Activated CD4-positive, alpha-beta T cell treated with anti-CD3 and anti-CD28 coated beads, Interleukin-10, Interleukin-2, amounts not matched to agents 100 ng/mL and 50 ng/mL, durations not matched to agents 16 hours and 8 hours (primary cell): ENCODE measurements at regions not wholly inside any gene's neighbourhood (a gene's known extent, or its start where the extent isn't known, plus 50 kb on each side); places are given as distances from the start of the nearest gene placed in this dataset.

Source experiments
- DNase-seq: peaks from one replicate; pipeline ENCODE4 v3.0.0-alpha.2; 2020

DNA sequence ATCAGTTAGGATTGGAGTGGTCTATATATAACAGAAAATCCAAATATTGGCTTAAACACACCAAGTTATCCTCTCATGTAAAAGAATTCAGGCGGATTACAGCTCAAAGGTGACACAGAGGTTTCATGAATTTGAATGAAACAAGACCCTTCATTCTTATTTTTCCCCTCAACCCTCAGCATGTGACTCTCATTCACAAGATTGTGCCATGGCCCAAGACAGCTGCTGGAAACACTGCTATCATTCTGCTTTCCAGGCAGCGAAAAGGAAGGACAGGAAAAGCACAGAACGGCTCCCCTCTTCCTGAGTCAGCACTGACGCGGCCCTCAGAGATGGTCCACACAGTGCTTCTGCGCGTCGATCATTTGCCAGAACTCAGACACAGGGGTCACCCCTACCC, 891.0 kb upstream of the FRG1 start:
- no peak for DNase-seq

DNA sequence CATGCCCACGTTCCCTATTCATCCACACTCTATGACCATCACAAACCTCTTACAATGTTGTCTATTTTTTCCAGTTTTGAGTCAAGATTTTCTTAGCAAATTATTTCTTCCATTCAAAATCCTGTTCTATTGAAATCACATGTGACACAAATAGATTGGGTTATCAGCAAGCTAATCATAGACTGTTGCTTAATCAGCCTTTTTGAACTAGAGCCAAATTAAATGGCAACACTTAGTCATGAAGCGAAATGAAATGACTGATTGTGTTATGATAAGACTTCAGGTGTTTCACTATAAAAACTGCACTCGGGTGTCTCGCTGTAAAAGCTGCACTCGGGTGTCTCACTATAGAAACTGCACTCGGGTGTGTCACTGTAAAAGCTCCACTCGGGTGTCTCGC, 890.0 kb upstream of the FRG1 start:
- DNase-seq: no peak

DNA sequence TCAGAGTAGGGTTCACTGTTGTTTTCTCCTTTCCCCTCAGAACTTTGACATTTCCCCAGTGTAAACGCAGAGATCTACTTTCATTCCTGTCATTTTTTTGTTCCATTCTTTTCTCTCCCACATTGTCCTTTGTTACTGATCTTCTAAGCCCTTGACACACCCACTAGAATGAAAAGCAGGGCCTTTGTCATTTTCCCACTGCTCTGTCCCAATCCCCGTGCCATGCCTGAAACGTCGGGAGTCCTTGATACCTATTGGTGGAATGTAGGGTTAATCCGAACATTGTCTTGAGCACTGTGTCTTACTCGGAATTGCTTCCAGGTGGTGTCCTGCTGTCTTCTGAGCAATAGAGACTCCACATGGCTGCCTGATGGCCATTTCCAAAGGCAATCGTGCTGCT, 887.1 kb upstream of the FRG1 start:
- no peak for DNase-seq

DNA sequence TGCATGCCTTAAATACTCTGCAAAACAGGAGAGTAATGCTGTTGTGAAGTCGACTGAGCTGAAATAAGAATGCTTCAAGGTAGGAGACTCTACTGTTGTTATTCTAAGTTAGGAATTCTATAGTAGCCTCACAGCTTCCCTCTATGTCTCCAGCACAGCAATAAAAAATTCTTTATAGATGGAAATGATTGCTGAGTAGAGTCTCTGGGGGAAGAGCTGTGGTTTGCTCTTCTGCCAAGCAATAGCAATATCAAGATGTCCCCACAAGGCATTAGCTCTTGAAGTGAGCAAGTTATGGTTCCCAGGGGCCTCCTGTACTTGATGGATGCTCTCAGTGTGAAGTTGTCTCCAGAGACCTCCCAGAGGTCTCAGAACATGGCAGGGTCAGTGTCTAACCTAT, 880.6 kb upstream of the FRG1 start:
- no peak for DNase-seq

DNA sequence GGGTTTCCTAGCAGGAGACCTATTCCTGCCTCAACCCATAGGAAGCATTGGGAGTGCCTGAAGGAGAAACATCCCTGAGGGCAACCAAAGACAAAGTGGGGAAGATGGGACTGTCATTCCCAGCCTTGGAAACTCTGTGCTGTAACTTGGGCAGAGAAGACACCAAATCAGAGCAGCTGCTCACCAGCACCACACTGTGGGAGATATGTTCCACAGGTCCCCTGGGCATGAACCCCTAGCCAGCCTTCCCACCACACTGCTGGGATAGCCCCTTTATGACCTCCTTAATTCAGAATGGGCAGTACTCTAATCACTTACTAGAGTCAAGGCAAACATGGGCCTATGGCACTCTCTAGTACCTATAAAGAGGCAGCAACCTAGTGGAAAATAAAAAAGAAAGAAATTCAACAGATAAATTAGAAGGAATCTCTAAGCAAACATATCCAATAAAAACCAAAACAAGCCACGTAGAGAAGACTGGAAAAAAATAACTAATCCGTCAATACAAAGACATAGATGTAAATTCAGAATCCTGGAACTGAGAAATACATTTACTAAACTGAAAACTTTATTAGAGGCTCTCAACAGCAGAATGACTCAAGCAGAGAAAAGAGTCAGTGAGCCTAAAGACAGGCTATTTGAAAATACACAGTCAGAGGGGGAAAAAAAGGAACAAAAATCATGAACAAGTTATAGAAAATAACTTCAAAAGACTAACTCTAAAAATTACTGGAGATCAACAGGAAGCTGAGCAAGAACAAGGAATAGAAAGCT, 878.4 kb upstream of the FRG1 start:
- no peak for DNase-seq

DNA sequence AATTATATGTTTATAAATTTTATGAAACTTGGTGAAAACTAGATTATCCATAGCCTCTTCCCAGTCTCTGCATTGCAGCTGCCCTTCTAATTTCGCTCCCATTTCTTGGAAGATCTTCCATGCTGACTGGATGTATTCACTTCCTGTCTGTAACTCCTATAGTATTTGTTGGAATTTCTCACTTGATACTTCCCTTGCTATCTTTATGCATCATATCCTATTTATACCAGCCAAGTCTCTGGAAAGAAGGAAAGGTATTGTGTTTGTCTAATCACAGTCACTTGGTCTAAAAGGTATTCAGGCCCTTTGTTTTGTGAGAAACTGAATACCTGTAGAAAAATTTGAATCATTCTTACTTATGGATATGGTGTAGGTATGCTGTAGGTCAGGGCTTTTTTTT, 870.9 kb upstream of the FRG1 start:
- DNase-seq: no peak

DNA sequence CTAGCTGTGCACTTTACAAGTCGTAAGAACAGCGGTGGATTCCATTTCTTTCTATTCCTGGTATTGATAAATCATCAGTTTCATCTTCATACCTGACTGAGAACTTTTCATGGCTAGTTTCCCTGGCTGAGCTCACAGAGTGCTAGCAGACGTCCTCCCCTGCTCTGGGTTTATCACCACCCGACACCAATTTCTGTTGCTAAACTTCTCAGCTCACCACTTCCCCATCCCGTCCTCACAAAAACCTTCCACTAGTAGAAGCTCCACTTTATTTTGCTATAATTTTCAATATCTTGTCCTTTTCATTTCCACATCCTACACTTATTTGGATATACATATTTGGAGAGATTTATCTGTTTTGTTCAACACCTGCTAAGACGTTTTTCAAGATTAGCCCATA, 869.4 kb upstream of the FRG1 start:
- no peak for DNase-seq

DNA sequence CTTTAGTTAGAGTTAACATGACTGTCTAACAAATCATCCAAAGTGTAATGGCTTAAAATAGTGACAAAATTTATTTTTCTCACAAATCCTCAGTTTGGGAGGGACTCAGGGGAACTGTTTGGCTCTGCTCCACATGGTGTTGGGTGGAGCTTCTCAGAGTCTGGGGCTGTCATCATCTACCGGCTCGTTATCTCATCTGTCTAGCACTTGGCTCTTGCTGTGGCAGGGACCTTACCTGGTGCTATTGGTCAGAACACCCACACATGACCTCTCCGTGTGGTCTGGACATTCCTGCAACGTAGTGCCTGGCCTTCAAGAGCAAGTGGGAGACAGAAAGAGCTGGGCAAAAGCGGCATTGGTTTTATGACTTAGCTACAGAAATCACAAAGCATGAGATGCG, 866.9 kb upstream of the FRG1 start:
- DNase-seq: no peak

DNA sequence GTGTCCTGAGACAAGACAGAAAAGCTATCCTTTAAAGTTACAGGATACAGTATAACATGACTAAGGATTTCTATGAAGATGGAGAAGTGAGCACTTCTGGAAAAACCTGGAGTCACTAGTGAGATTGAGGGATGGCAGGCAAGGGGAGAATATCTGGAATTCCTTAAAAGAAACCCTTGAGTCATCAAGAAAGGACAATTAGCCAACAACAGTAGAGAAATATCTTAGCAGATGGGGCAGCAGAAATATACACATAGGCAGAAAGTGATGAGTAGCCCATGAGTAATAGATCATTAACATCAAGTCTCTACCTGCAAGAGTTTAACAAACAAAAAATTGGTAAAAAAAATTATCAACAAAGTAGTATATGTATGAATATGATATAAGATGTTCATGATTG, 858.8 kb upstream of the FRG1 start:
- DNase-seq: no peak

DNA sequence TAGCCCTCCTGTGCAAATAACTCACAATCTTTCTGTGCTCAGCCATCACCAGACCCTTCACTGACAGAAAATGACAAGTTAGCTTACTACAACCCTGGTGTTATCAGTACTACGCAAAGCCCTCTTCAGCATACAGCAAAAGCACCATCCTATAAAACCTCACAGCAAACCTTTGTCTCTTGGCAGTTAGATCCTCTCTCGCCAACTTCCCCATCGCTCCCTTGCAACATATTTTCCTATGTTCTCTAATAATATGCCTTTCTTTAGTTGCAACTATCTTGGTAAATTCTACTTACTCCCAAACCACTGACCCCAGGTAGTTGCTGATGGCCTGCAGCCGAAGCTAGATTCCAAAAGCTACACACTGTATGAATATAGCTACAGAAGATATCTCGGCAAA, 856.9 kb upstream of the FRG1 start:
- no peak for DNase-seq

DNA sequence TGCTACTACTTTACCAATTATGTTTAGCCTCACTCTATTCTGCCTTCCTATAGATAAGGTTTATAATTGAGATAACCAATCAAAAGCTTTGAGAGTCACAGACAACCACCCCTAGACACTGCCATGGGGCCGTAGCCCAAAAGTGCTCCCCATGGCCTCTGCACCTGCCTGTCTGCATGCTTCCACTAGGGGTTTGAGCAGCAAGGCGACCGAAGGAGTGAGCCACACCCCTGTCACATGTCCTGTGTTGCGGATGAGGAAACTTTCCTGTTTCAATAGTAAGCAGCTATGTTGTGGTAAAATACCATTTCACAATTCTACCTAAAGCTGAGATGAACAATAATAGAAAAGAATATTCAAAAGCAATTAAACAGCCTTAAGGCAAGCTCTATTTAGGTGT, 856.0 kb upstream of the FRG1 start:
- DNase-seq: no peak

DNA sequence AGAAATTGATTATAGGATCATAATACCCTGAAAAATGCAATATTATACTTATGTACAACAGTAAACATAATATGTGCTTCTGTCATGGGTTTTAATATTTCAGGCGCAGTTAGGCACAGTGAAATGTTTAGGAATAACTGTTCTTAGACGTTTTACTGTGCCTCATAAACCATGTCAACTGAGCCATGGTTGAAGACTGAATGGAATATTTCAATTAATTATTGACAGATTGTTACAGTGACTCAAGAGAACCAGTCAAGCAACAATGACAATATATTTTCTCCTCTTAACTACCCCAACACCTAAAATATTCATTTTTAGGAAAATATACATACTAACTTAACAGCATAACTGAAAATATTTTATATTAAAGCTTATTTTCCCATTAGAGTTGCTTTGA, 852.7 kb upstream of the FRG1 start:
- DNase-seq: no peak

DNA sequence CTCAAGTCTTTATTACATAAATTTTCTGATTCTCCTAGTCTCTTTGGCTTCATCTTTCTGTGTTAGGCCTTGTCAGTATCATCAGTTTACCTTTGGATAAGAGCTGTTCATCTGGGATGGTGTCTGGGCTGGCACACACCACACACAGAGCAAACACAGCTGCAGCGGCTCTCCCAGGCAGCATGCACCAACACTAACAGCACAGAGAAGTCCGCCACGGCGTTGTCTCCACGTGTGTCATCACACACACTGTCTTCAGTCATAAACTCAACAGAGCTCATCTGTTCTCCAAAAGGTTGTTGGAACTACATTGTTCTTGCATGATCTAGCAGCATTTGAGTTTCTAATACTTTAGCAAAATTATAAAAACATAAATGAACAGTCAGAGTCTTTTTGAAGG, 851.9 kb upstream of the FRG1 start:
- DNase-seq: no peak

DNA sequence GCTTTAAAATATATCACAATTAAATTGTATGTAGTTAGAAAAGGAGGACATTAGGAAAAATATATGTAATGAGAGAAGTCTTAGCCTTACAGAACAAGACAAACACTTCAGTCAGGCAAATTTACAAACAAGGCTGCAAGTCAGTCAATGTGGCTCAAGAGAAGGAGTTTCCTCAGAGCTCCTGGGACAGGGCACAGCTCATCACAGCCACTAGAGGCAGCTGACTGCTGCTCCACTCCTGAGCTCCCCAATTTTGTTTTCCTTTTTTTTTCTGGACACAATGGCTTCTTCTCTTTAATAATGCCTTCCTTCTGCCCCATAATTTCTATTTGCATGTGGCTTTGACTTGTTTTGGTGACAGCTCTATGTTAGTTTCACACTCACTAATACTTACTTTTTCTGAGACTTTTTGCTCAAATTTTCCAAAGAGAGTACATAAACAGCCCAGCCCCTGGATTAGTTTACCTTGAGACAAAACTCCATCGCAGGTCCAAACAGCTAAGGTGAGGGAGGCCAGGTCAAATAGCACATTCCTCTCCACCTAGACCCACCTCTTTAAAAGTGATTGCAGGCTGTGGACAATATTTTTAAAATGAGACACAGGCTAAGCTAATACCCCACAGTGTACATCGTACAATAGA, 850.4 kb upstream of the FRG1 start:
- DNase-seq: no peak

DNA sequence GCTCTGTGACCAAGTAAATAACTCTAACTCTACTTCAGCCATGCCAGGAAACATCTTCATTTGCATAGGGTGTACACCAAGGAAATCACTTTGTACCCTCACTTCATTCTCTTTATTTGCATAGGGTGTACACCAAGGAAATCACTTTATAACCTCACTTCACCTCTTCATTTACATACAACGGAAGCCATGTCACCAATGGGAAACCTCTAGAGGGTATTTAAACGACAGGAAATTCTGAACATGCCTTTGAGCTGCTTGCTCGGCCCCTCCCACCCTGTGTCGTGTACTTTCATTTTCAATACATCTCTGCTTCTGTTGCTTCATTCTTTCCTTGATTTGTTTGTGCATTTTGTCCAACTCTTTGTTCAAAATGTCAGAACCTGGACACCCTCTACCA, 848.1 kb upstream of the FRG1 start:
- DNase-seq: peak; percentile 1

DNA sequence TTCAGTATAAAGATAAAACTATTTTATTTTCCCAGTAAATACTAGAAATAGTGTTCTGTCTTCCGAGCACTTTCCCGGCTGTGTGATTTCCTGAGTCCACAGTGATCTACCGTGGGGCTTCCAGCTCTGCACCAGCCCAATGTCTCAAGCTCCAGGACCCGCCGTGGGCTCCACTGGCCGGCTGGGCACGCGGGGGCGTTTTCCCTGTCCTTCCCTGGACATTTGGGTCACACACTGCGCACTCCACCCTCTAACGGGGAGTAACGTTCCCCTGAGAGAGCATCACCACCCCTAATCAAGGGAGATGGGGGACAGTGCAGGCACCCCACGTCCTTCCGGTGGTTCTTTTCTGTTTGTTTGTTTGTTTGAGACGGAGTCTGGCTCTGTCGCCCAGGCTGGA, 844.6 kb upstream of the FRG1 start:
- no peak for DNase-seq

DNA sequence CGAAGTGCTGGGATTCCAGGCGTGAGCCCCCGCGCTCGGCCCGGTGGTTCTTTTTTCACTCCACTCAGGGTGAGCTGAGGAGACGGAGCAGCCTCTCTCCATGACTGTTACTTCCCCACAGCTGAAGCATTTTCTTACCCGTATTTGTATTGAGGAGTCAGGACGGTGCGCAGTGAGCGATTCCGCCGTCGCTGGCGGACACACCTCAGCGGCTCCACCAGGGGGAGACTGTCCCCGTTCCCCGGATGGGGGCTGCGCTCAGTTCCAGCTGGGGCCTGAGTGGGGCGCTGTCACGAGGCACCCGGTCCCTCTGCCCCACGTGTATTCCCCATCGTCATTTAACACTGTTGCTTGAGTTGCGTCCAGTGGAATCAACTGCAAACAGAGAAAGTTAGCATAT, 844.0 kb upstream of the FRG1 start:
- DNase-seq: no peak

DNA sequence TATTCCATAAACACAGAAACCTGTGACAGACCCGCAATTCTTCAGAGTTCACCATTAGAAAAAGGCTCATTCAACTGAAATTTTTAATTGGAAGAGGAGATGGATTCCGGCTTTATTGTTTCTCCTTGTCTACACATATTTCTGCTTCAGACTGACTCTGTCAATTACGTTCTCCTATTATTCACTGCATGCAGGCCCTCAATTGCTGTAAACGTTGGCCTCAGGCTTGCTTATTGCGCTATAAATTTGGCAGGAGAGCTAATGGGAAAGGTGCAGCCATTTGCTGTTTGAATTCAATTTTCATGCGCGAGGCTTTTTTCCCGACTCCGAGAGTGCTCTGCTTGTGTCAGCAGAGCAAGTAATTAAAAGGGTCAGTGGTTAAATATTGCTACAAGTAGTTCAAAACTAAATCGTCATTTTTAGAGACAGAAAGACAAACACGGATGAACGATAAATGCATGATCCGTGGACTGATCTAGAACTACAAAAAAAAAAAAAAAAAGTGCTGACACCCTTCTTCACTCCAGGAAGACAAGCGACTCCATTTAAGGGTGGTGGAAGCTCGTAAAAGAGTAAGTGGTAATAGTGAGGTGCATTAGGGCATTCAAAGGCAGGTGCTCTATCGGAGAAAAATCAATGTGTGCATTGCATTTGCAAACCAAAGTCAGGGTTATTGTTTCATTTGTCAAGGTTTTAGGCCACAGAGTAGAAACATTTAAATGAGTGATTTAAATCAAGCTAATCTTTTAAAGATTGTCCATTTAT, 841.6 kb upstream of the FRG1 start:
- DNase-seq: no peak

DNA sequence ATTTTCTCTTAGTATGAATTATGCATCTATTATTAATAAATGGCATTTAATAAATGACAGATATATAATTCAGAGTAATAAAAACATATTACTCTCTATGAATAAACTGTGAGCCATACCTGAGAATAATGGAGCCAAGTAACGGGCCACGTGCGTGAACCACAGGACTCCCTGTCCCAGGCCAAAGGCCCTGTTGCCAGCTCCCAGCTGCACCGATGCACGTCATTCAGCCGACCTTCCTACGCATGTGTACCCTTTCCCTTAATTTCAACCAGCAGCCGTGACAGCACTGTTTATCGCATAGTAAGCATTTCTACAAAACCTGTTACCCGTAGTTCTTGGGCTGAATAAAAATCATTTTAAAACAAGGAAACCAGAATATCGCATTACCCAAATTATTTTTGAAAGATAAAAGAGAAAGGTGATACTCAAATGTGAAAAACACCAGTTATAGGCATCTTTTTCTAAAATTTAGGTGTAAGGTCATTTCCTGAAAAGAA, 827.2 kb upstream of the FRG1 start:
- DNase-seq: no peak

DNA sequence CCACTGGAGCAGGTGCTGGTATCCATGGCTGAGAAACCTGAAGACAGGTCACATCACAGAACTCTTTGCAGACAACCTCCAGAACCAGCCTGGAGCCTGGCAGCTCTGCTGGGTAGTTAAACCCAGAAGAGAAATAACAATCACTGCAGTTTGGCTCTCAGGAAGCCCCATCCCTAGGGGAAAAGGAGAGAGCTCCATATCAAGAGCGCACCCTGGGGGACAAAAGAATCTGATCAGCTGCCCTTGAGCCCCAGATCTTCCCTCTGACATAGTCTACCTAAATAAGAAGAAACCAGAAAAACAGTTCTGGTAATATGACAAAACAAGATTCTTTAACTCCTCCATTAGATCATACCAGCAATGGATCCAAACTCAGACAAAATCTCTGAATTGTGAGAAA, 823.2 kb upstream of the FRG1 start:
- no peak for DNase-seq

DNA sequence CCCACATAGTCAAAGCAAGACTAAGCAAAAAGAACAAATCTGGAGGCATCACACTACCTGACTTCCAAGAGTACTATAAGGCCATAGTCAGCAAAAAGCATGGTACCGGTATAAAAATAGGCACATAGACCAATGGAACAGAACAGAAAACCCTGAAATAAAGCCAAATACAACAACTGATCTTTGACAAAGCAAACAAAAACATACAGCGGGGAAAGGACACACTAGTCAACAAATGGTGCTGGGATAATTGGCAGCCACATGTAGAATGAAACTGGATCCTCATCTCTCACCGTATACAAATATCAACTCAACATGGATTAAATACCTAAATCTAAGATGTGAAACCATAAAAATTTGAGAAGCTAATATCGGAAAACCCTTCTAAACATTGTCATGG, 819.3 kb upstream of the FRG1 start:
- DNase-seq: no peak

DNA sequence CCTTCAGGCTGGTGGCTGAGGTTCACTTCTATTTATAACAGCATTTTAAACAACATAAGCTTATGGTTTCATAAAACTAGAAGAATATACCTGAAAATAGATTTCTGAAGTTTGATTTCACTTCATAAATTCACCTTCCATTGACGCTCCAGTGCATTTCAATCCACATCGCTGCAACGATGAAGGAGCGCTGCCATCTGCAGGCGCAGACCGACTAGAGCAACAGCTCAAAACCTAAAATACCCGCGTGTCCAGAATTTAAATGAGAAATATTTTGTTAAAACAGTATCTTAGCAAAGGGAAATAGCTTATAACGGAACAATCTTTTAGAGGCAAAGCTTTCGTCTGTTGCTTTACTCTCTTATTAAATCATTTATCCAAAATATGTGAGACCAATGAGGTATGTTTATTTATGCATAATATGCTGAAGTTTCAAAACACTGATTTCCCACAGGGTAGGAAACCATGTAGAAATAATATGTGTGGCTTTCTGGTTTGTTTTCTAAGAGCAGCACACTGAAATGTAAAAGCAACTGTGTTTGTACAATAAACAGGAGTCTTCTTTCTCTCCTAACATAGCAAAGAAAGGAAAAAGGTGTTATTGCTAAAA, 816.4 kb upstream of the FRG1 start:
- no peak for DNase-seq

DNA sequence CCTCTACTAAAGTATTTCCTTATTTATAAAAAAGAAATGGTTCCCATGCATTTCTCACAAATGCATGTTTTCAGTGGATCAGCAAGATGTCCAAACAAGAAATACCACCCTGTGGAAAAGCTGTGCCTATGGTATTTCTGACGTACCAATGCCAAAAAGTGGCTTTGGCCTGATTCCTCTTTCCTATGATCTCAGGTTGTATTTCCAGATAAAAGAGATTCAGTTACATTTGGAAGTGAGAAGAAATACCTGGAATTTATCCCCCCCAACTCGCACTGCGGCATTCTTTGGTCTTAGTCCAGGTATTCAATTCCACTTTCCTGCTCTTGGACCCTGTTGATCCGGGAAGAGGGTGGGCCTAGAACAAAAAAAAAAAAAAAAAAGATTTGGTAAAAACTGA, 815.9 kb upstream of the FRG1 start:
- no peak for DNase-seq

DNA sequence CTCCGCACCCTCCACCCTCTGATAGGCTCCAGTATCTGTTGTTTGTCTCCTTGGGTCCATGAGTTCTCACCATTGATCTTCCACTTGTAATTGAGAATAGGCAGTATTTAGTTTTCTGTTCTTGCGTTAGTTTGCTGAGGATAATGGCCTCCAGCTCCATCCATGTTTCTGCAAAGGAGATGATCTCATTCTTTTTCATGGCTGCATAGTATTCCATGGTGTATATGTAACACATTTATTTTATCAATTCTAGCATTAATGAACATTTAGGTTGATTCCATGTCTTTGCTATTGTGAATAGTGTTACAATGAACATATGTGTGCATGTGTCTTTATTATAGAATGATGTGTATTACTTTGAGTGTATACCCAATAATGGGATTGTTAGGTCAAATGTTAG, 814.6 kb upstream of the FRG1 start:
- DNase-seq: no peak
